ENCODE measurements at regions not wholly inside any gene's neighbourhood (a gene's known extent, or its start where the extent isn't known, plus 50 kb on each side); places are given as distances from the start of the nearest gene placed in this dataset.

GRCh38 chr17:72039490-72039889 lies 81.3 kb upstream of the SOX9 start:
- TF ChIP-seq POLR2AphosphoS5 (IDR thresholded peaks at IDR 0.05; ENCODE audit: low read depth, low read length) (no peak), POLR2A (IDR thresholded peaks at IDR 0.05; ENCODE audit: low read depth, low read length) (no peak), TAF1 (IDR thresholded peaks at IDR 0.05; ENCODE audit: borderline replicate concordance, low read depth, low read length) (no peak)
